HG02852 (cell line): ENCODE measurements at regions not wholly inside any gene's neighbourhood (a gene's known extent, or its start where the extent isn't known, plus 50 kb on each side); places are given as distances from the start of the nearest gene placed in this dataset.
A peak's percentile ranks its signal among the peaks of the same experiment; 100 is the strongest.

Experiments used
- ATAC-seq: cut with Tn5 transposase; IDR thresholded peaks from one replicate; pipeline ENCODE4 v1.9.1; 2021; ENCODE audit warnings: mild to moderate bottlenecking, moderate library complexity; ENCODE audit not compliant: unreplicated experiment

- no peak for ATAC-seq
Observed at GRCh38 chr2:136582628-136583205, 182.6 kb upstream of the THSD7B start.

GRCh38 chr2:136572335-136572734, 193.0 kb upstream of the THSD7B start:
- ATAC-seq = no peak

GRCh38 chr2:136557203-136557602, 208.1 kb upstream of the THSD7B start:
- ATAC-seq = no peak

- no peak for ATAC-seq
Observed at GRCh38 chr2:136550181-136550580, 215.2 kb upstream of the THSD7B start.

GRCh38 chr2:136539355-136539754, 226.0 kb upstream of the THSD7B start:
- no peak for ATAC-seq

GRCh38 chr2:136538489-136538888, 226.9 kb upstream of the THSD7B start:
- no peak for ATAC-seq

GRCh38 chr2:136534811-136535210, 230.5 kb upstream of the THSD7B start:
- no peak for ATAC-seq

GRCh38 chr2:136532171-136532570, 233.2 kb upstream of the THSD7B start:
- ATAC-seq = no peak

- no peak for ATAC-seq
Observed at GRCh38 chr2:136531731-136532130, 233.6 kb upstream of the THSD7B start.

GRCh38 chr2:136530146-136530545, 235.2 kb upstream of the THSD7B start:
- ATAC-seq = no peak

GRCh38 chr2:136527560-136527959, 237.8 kb upstream of the THSD7B start:
- no peak for ATAC-seq

- ATAC-seq = no peak
Observed at GRCh38 chr2:136522724-136523123, 242.6 kb upstream of the THSD7B start.

GRCh38 chr2:136517716-136518115, 247.6 kb upstream of the THSD7B start:
- no peak for ATAC-seq

GRCh38 chr2:136510244-136510643, 255.1 kb upstream of the THSD7B start:
- no peak for ATAC-seq

GRCh38 chr2:136505462-136505861, 259.9 kb upstream of the THSD7B start:
- ATAC-seq = no peak

GRCh38 chr2:136502660-136503059, 262.7 kb upstream of the THSD7B start:
- ATAC-seq = no peak

- no peak for ATAC-seq
Observed at GRCh38 chr2:136497709-136498108, 267.6 kb upstream of the THSD7B start.

GRCh38 chr2:136496966-136497365, 268.4 kb upstream of the THSD7B start:
- no peak for ATAC-seq

GRCh38 chr2:136495636-136496035, 269.7 kb upstream of the THSD7B start:
- ATAC-seq = peak; percentile 74

GRCh38 chr2:136492901-136493300, 272.4 kb upstream of the THSD7B start:
- no peak for ATAC-seq

- no peak for ATAC-seq
Observed at GRCh38 chr2:136490100-136490499, 275.2 kb upstream of the THSD7B start.

- no peak for ATAC-seq
Observed at GRCh38 chr2:136487421-136487820, 277.9 kb upstream of the THSD7B start.

GRCh38 chr2:136486115-136486514, 279.2 kb upstream of the THSD7B start:
- peak; percentile 81 for ATAC-seq
